ENCODE measurements at regions not wholly inside any gene's neighbourhood (a gene's known extent, or its start where the extent isn't known, plus 50 kb on each side); places are given as distances from the start of the nearest gene placed in this dataset.
"Not testable (repeated sequence)": the region's sequence is repeated elsewhere in the genome, so short reads cannot be mapped to it uniquely, and the experiment has no call there.

DNA sequence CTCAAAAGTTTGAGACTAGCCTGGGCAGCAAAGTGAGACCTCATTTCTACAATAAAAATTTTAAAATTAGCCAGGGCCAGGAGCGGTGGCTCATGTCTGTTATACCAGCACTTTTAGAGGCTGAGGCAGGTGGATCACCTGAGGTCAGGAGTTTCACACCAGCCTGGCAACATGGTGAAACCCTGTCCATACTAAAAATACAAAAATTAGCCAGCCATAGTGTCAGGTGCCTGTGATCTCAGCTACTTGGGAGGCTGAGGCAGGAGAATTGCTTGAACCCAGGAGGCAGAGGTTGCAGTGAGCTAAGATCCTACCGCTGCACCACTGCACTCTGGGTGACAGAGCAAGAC, 85.1 kb upstream of the MAP4 start:
- not testable (repeated sequence) for DNase-seq

GRCh38 chr3:48092270-48092669, 76.1 kb upstream of the MAP4 start:
- no peak for DNase-seq

- no peak for DNase-seq
Observed at GRCh38 chr3:48090166-48090939, 74.1 kb upstream of the MAP4 start.

- DNase-seq, result peak; percentile 97
Observed at GRCh38 chr3:48088749-48089466, 72.7 kb upstream of the MAP4 start.

GRCh38 chr3:48088056-48088748, 72.0 kb upstream of the MAP4 start:
- DNase-seq, result peak; percentile 58

DNA sequence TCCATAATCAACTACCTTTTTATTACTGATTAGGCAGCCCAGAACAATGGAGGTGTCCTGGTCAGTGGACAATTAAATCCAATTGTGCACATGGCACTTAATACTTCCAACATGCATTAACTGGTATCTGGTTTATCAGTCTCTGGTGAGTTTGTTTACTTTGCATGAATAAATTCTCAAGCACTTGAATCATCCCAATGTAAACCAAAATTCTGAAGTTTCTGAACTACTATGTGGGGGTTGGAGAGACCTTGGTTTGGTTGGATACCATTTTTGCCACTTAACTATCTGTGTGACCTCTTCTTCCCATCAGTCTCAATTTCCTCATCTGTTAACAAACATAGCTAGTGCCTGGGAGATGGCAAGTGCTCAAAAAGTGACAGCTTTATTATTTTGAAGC, 70.5 kb upstream of the MAP4 start:
- DNase-seq, result peak; percentile 89

DNA sequence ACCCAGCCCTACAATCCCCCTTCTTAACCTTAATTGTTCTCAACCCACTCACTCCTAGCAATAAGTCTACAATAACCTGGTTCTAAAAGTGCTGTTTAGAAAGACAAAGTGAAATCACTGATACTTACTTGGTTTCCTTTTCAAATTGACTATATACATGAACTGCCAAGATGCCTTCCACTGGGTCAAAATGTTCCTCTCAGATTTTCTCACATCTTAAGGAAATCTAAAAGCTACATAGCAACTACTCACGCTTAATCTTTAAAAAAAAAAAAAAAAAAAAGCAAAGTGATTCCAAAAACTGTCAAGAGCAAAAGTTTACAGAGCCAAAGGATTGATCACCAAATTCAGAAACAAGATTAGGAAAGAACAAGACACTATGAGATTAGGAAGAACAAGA, 68.7 kb upstream of the MAP4 start:
- no peak for DNase-seq

- no peak for DNase-seq
Observed at GRCh38 chr3:48084170-48084569, 68.0 kb upstream of the MAP4 start.

- DNase-seq, result no peak
Observed at GRCh38 chr3:48082580-48083184, 66.5 kb upstream of the MAP4 start.

DNA sequence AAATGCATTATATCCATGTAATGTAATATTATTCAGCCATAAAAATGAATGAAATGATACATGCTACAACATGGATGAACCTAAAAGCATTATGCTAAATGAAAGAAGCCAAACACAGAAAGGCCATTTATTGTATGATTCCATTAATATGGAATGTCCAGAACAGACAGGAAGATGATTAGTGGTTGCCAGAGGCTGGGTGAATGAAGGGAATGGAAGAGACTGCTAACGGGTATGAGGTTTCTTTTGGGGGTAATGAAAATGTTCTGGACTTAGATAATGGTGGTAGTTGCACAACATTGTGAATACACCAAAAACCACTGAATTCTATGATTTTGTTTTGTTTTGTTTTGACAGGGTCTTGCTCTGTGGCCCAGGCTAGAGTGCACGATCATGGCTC, 61.6 kb upstream of the MAP4 start:
- DNase-seq, result peak; percentile 81

DNA sequence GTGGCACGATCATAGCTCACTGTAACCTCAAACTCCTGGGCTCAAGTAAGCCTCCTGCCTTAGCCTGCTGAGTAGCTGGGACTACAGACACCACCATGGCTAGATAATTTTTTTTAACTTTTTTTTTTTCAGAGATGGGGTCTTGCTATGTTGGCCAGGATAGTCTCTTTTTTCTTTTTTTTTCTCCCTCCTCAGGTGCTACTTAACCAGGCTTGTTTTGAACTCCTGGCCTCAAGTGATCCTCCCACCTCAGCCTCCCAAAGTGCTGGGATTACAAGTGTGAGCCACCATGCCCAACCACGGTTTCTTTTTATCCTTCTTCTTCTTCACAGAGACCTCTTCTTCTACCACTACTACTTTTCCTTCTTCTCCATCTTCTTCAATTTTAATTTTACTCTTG, 53.8 kb upstream of the MAP4 start:
- no peak for DNase-seq

DNA sequence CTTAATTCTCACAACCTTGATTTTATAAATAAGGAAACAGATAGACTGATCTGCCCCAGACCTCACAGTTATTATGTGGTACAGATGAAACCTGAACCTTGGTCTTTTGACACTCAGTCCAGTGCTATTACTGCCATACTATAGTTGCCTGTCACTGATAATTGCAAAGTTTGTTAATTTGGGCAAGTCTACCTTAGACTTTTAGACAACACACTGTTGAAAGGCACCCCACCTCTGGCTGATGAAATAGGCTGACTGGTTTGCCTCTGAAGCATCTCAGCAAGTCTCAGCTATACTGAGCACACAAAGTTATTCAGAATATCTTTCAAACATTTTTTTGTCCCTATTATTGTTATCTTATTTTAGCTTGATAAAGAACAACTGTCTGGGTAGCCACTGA, 53.1 kb upstream of the MAP4 start:
- peak; percentile 30 for DNase-seq

- DNase-seq, result no peak
Observed at GRCh38 chr3:48068886-48069285, 52.7 kb upstream of the MAP4 start.

DNA sequence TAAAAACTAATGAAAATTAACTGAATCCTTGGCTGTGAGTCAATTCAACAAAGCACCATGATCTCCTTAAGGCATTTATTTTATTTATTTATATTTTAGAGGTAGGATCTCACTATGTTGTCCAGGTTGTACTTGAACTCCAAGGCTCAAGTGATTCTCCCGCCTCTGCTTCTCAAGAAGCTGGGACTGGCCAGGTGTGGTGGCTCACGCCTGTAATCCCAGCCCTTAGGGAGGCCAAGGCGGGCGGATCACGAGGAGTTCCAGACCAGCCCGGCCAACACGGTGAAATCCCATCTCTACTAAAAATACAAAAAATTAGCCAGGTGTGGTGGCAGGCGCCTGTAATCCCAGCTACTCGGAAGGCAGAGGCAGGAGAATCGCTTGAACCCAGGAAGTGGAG, 52.1 kb upstream of the MAP4 start:
- not testable (repeated sequence) for DNase-seq

DNA sequence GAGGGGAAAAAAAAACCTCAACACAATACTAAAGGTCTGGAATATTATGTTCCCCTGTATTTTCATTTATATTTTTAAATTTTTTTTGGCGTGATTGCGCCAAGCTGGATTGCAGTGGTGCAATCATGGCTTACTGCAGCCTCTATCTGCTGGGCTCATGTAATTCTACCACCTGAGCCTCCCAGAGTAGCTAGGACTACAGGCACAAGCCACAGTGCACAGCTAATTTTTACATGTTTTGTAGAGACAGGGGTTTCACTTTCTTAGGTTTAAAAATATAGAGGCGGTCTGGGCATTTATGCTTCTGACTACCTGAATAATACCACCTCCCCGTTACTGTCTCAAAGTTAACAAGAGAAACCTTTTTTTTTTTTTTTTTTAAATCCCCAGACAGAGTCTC, 51.1 kb upstream of the MAP4 start:
- no peak for DNase-seq

All from fibroblast of skin of back (primary cell).